BLaER1 (cell line): ENCODE measurements at regions not wholly inside any gene's neighbourhood (a gene's known extent, or its start where the extent isn't known, plus 50 kb on each side); places are given as distances from the start of the nearest gene placed in this dataset.

Experiments used
- H3K27ac ChIP-seq: shearing (Covaris generic); formaldehyde crosslinking; 2 replicates; pipeline ENCODE4 v1.8.1; 2022
- H3K27me3 ChIP-seq: shearing (Covaris generic); formaldehyde crosslinking; 2 replicates; pipeline ENCODE4 v1.8.1; 2022
- H3K36me3 ChIP-seq: shearing (Covaris generic); formaldehyde crosslinking; 2 replicates; pipeline ENCODE4 v1.8.1; 2022
- H3K4me1 ChIP-seq: shearing (Covaris generic); formaldehyde crosslinking; 2 replicates; pipeline ENCODE4 v1.8.1; 2022
- H3K4me2 ChIP-seq: shearing (Covaris generic); formaldehyde crosslinking; 2 replicates; pipeline ENCODE4 v1.8.1; 2022
- H3K4me3 ChIP-seq: shearing (Covaris generic); formaldehyde crosslinking; 2 replicates; pipeline ENCODE4 v1.8.1; 2022
- H3K9ac ChIP-seq: shearing (Covaris generic); formaldehyde crosslinking; 2 replicates; pipeline ENCODE4 v1.8.1; 2022
- H3K9me3 ChIP-seq: shearing (Covaris generic); formaldehyde crosslinking; 2 replicates; pipeline ENCODE4 v1.8.1; 2022
- H4K20me1 ChIP-seq: shearing (Covaris generic); formaldehyde crosslinking; 2 replicates; pipeline ENCODE4 v1.8.1; 2022
- Cebpa-rat ChIP-seq: shearing (Covaris generic); IDR thresholded peaks from 2 replicates; pipeline ENCODE4 v1.8.1; 2022

DNA sequence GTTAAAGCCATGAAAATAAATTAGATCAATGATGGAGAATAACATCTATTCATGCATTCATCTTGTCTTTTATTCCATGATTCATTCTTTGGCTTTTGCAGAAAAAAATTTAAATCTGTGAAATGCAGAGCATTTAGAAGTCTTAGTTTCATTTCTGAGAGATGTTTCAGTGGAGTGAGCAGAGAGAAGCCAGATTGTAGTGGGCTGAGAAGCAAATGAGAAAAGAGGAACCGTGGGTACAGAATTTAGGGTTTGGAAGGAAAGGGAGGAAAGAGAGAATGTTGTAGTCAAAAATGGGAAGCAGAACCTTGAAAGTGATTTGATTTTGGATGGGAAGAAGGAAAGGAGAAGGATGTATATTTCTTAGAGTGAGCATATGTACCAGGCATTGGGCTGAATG, 260.3 kb upstream of the MAN1A1 start:
- no peaks in the 10 kb centered on the region for H3K27me3 ChIP-seq
- H4K20me1 ChIP-seq = no peaks in the 10 kb centered on the region
- H3K4me1 ChIP-seq = no peaks in the 10 kb centered on the region
- H3K27ac ChIP-seq = no peak overlapping the region
- no peak for TF ChIP-seq Cebpa-rat
- no peak overlapping the region for H3K9ac ChIP-seq
- H3K4me3 ChIP-seq = no peak overlapping the region
- no peaks in the 10 kb centered on the region for H3K9me3 ChIP-seq
- no peaks in the 10 kb centered on the region for H3K36me3 ChIP-seq
- H3K4me2 ChIP-seq = no peak overlapping the region

DNA sequence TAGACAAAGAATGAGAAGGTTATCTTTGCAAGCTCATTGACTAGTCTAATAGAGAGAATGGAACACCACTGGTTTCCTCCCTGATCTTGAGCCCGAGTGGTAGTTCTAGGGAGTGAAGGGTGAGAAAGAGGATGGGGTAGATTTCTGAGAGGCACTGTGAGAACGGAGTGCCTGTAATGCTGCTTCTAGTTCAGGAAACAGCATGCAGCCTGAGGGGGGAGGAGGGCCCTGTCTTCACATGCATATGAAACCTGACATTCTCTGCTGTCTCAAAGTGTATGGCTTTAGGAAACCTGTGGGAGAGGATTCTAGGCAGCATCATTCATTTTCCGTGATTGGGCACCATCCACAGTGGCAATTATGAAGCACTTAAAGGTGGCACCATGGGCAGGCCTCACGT, 259.4 kb upstream of the MAN1A1 start:
- no peaks in the 10 kb centered on the region for H3K27me3 ChIP-seq
- H3K4me2 ChIP-seq = no peak overlapping the region
- H3K27ac ChIP-seq = no peak overlapping the region
- no peaks in the 10 kb centered on the region for H3K36me3 ChIP-seq
- H3K4me1 ChIP-seq = no peaks in the 10 kb centered on the region
- H3K4me3 ChIP-seq = no peak overlapping the region
- no peak for TF ChIP-seq Cebpa-rat
- no peak overlapping the region for H3K9ac ChIP-seq
- H3K9me3 ChIP-seq = no peaks in the 10 kb centered on the region
- no peaks in the 10 kb centered on the region for H4K20me1 ChIP-seq

DNA sequence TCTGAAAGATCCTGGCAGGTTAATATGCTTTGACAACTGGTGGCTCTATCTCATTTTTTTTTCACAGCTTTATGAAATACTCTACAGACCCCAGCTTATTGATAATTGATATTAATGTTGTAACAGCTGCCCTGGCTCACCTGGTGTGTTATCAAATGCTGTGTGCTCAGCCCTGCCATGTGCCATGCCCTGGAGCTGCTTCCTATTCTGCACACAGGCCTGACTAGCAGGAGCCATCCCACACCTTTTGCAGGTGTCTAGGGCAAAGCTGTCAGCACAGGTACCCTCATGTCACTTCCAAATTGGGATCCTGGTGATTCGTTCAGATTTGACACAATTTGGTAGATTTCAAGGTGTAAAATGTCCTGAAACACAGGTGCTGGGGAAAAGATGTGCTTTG, 254.6 kb upstream of the MAN1A1 start:
- no peak overlapping the region for H3K4me2 ChIP-seq
- no peaks in the 10 kb centered on the region for H4K20me1 ChIP-seq
- no peaks in the 10 kb centered on the region for H3K4me1 ChIP-seq
- H3K4me3 ChIP-seq = no peak overlapping the region
- no peak overlapping the region for H3K9ac ChIP-seq
- no peak overlapping the region for H3K27ac ChIP-seq
- TF ChIP-seq Cebpa-rat = no peak
- H3K36me3 ChIP-seq = no peaks in the 10 kb centered on the region
- H3K27me3 ChIP-seq = no peaks in the 10 kb centered on the region
- H3K9me3 ChIP-seq = no peaks in the 10 kb centered on the region

DNA sequence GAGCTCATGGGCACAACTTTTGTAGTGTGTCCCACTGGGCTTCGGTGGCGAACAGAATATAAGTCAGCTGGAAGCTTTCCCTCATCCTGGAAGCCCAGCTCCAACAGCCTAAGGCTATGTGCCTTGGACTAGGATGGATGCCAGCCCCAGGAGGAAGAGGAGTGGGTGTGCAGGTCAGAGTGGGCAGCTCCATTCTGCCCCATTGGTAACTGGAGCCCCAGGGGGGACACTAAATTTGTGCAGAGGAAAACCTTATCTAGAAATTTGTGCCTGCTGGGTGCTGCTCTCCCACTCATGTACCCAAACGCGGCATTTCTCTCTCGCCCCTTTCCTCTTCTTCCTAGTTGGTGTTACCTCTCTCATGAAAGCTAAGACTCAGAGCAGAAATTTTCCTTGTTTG, 253.9 kb upstream of the MAN1A1 start:
- no peaks in the 10 kb centered on the region for H3K27me3 ChIP-seq

DNA sequence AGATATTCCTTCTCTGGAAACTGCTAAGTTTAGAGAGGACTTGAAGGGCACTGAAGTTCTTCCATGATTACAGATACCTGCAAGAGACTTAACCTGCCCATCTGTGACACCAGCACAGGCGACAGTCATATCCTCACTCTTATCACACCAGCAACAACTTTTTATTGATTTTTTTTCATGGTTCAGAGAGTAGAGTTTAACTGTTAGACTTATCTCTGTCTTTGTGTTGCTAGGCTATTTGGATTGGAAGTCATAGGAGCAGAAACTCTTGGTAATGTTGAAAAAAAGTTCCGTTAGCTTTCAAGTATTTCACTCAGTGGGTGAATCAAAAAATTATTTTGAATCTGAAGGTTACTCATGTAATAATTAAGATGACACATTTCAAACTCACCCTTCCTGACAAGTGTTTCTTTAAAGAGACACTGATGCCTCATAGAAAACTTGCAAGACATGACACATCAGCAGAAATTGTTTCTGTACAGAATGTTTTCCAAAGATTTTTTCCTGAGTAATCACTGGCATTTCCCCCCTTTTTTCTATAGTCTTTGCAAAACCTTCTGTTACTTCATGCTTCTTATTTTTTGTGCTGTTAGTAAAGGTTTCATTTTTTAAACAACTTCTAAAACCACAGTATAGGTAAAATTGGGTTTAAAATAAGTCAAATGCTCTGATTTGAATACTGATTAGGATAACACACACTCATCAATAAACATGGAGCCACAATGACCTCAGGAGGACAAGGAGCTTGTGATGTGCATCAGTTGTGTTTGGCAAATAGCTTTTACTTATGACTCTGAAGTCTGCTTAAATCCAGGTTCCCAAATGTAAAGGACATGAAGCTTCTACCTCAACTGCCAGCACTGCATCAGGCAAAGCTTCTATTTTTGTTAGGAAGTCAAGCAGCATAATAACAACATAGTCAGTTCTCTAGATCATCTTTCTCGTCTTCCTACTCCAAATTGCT, 252.9 kb upstream of the MAN1A1 start:
- Histone ChIP-seq H3K27me3 (no peaks in the 10 kb centered on the region), H3K4me2 (no peak overlapping the region), H3K27ac (no peak overlapping the region), H3K36me3 (no peaks in the 10 kb centered on the region), H3K4me1 (no peaks in the 10 kb centered on the region), H3K4me3 (no peak overlapping the region), H3K9me3 (no peaks in the 10 kb centered on the region), H3K9ac (no peak overlapping the region), H4K20me1 (no peaks in the 10 kb centered on the region)
- TF ChIP-seq Cebpa-rat = no peak

More for the DNA sequence above, 253.9 kb upstream of the MAN1A1 start:
- no peaks in the 10 kb centered on the region for H3K9me3 ChIP-seq
- H3K4me2 ChIP-seq = no peak overlapping the region
- no peaks in the 10 kb centered on the region for H3K4me1 ChIP-seq
- no peaks in the 10 kb centered on the region for H4K20me1 ChIP-seq
- H3K36me3 ChIP-seq = no peaks in the 10 kb centered on the region
- no peak overlapping the region for H3K4me3 ChIP-seq
- no peak for TF ChIP-seq Cebpa-rat
- H3K9ac ChIP-seq = no peak overlapping the region
- no peak overlapping the region for H3K27ac ChIP-seq

DNA sequence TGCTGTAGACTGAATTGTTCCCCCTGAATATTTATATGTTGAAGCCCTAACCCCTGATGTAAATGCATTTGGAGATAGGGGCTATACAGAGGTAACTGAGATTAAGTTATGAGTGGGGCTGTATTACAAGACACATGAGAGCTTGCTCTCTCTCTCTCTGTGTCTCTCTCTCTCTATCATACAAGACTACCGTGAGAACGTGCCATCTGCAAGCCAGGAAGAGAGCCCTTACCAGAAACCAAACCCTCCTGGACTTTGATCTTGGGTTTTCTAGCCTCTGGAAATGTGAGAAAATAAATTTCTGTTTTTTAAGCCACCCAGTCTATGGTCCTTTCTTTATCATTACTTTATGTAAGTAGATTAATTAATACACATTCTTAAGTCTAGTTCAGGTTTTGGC, 249.3 kb upstream of the MAN1A1 start:
- Histone ChIP-seq H3K27me3 (no peaks in the 10 kb centered on the region), H3K9ac (no peak overlapping the region), H3K27ac (no peak overlapping the region), H3K36me3 (no peaks in the 10 kb centered on the region), H3K4me2 (no peak overlapping the region), H3K4me3 (no peak overlapping the region), H4K20me1 (no peaks in the 10 kb centered on the region), H3K9me3 (no peaks in the 10 kb centered on the region), H3K4me1 (no peaks in the 10 kb centered on the region)
- no peak for TF ChIP-seq Cebpa-rat

DNA sequence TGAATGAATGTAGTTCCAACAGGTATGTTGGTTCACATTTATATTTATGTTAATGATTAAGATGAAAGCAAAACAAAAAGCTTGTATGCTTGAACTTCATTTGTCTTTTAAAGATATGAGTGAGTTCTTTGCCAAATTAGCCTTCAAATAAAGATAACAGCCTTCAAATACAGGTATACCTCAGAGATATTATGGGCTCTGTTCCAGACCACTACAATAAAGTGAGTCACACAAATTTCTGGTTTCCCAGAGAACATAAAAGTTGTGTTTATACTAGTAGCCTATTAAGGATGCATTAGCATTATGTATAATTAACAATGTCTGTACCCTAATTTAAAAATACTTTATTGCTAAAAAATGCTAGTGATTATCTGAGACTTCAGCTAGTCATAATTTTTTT, 245.3 kb upstream of the MAN1A1 start:
- Histone ChIP-seq H3K27me3 (no peaks in the 10 kb centered on the region), H4K20me1 (no peaks in the 10 kb centered on the region), H3K27ac (no peak overlapping the region), H3K4me2 (no peak overlapping the region), H3K9ac (no peak overlapping the region), H3K9me3 (no peaks in the 10 kb centered on the region), H3K36me3 (no peaks in the 10 kb centered on the region), H3K4me3 (no peak overlapping the region), H3K4me1 (no peaks in the 10 kb centered on the region)
- TF ChIP-seq Cebpa-rat = no peak

DNA sequence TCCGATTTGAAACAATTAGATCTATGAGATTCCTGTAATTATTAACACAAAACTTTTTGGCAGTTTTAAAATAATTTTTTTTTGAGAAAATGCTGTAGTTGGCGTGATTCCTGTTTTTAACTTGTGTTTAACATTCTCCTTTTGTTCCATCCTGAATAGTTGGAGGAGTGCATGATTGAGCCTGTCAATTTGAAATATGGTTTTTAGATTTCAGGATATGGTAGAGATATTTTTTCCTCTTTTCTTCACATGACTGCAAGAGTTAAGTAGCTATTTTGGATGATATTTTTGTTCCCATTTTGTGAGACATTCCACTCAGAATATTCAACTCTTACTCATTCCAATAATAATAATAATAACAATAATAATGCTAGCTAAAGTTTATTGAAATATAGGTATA, 241.7 kb upstream of the MAN1A1 start:
- H4K20me1 ChIP-seq = no peaks in the 10 kb centered on the region
- no peak overlapping the region for H3K4me2 ChIP-seq
- TF ChIP-seq Cebpa-rat = no peak
- no peak overlapping the region for H3K9ac ChIP-seq
- no peaks in the 10 kb centered on the region for H3K9me3 ChIP-seq
- H3K36me3 ChIP-seq = no peaks in the 10 kb centered on the region
- no peaks in the 10 kb centered on the region for H3K27me3 ChIP-seq
- no peak overlapping the region for H3K27ac ChIP-seq
- H3K4me3 ChIP-seq = no peak overlapping the region
- H3K4me1 ChIP-seq = no peaks in the 10 kb centered on the region

DNA sequence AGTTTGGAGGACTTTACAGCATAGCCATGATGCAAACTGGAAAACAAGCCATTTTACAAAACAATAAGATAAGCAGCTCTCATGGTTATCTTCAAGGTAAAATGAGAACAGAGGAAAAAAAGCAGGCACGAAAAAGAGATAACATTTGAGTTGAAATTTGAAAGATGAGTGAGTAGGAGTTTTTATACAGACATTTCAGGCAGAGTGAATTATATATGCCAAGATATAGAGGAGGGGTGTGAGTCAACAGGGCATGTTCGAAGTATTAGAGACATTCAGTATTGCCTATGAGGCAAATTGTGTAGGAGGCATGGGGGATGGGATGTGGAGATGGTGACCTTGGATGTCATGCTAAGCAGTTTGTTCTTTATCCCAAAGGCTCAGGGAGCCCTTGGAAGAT, 240.5 kb upstream of the MAN1A1 start:
- no peak overlapping the region for H3K4me2 ChIP-seq
- H3K36me3 ChIP-seq = no peaks in the 10 kb centered on the region

DNA sequence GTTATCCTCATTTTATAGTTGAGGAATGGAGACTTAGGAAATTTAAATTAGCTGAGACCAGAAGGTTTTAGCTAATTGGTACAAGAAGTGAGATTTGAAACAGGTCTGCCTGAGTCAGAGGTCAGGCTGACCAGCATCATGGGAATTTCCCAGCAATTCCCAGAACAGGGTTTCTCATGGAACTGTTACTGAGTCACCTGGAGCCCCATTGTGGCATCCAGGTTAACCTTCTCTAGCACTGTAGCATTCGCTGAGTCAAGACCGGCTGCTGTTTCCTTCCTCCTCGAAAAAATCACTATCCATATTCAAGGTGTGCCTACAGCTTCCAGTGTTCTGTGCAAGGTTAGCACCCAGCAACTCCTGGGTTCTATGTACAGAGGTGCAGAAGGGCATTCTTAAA, 238.0 kb upstream of the MAN1A1 start:
- Histone ChIP-seq H3K9ac (no peak overlapping the region), H3K27ac (no peak overlapping the region), H4K20me1 (no peaks in the 10 kb centered on the region), H3K4me3 (no peak overlapping the region), H3K4me1 (no peaks in the 10 kb centered on the region), H3K36me3 (no peaks in the 10 kb centered on the region), H3K27me3 (no peaks in the 10 kb centered on the region), H3K4me2 (no peak overlapping the region), H3K9me3 (no peaks in the 10 kb centered on the region)
- TF ChIP-seq Cebpa-rat = no peak

More for the DNA sequence above, 240.5 kb upstream of the MAN1A1 start:
- no peak overlapping the region for H3K27ac ChIP-seq
- H3K4me1 ChIP-seq = no peaks in the 10 kb centered on the region
- H3K27me3 ChIP-seq = no peaks in the 10 kb centered on the region
- H3K9ac ChIP-seq = no peak overlapping the region
- TF ChIP-seq Cebpa-rat = no peak
- no peak overlapping the region for H3K4me3 ChIP-seq
- H4K20me1 ChIP-seq = no peaks in the 10 kb centered on the region
- no peaks in the 10 kb centered on the region for H3K9me3 ChIP-seq
